Medulla oblongata (tissue), 1 donor: ENCODE measurements at regions not wholly inside any gene's neighbourhood (a gene's known extent, or its start where the extent isn't known, plus 50 kb on each side); places are given as distances from the start of the nearest gene placed in this dataset.
"Not testable (repeated sequence)": the region's sequence is repeated elsewhere in the genome, so short reads cannot be mapped to it uniquely, and the experiment has no call there.

Source experiments
- DNase-seq: peaks from one replicate; pipeline ENCODE4 v3.0.0-alpha.2; 2015; ENCODE audit errors: extremely low spot score

DNA sequence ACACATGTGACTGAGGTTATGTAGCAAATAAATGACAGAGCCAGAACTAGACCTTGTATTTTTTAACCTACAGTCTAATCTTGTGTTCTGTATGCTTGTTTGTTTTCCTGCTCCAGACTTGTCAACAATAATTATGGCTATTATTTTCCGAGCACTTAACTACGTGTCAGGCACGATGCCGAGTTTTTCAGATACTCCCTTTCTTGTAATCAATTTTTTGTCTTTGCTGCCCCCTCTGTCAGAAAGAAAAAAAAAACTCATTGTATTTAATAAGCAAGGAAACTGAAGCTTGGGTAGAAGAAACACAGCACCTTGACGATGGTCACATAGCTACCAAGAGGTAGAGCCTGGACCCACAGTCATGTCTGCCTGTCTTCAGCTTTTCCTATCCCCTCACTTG, 95.7 kb upstream of the TRIM77 start:
- DNase-seq, result peak; percentile 38

- DNase-seq, result not testable (repeated sequence)
Observed at GRCh38 chr11:89615642-89616041, 94.5 kb upstream of the TRIM77 start.

GRCh38 chr11:89616161-89616560, 93.9 kb upstream of the TRIM77 start:
- DNase-seq, result not testable (repeated sequence)

GRCh38 chr11:89616999-89617602, 93.0 kb upstream of the TRIM77 start:
- peak; percentile 32 for DNase-seq

GRCh38 chr11:89620721-89621120, 89.4 kb upstream of the TRIM77 start:
- not testable (repeated sequence) for DNase-seq

GRCh38 chr11:89625171-89625570, 84.9 kb upstream of the TRIM77 start:
- no peak for DNase-seq

- DNase-seq, result no peak
Observed at GRCh38 chr11:89626366-89626765, 83.7 kb upstream of the TRIM77 start.

GRCh38 chr11:89626881-89627280, 83.2 kb upstream of the TRIM77 start:
- not testable (repeated sequence) for DNase-seq

DNA sequence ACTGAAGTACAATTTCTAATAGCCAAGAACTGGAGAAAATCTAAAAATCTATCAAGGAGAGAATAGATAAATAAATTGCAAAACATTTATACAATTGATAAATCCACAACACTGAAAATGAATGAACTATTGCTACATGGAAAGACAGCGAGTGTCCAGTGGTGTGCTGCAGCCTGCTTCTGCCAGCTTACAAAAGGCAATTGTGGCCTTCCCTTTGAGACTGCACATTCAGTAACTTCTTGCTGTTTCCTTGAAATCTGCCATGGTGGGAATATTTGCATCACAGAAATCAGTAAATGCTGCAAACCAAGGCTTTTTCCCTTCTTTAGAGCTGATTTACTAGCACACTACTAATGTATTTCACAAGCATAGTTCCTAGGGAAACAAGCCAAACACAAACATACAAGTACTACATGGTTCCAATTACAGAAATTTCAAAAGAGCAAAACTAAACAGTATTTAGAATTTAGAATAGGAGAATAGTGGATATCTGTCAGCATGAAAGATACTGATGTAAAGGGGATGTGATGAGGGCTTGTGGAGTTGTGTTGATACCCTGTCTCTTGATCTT, 76.9 kb upstream of the TRIM77 start:
- DNase-seq, result peak; percentile 72

- not testable (repeated sequence) for DNase-seq
Observed at GRCh38 chr11:89640777-89641176, 69.3 kb upstream of the TRIM77 start.

- DNase-seq, result not testable (repeated sequence)
Observed at GRCh38 chr11:89648232-89648631, 61.9 kb upstream of the TRIM77 start.

- not testable (repeated sequence) for DNase-seq
Observed at GRCh38 chr11:89648996-89649395, 61.1 kb upstream of the TRIM77 start.

DNA sequence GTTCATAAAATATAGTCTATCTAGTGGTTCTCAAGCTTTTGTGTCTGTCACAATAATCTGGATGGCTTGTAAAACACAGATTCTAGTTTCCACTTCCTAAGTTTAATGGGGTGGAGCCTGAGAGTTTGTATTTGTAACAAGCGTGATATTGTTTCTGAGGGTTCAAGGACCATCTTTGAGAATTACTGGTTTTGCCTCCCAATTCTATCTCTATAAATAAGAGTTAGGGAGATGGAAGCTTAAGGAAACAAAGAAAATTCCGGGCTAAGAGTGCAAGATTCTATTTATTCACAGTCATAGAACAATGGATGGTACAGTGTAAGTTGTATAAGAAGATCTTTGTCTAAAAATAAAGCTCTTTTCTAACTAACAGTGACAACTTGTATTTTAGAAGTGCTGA, 55.4 kb upstream of the TRIM77 start:
- DNase-seq, result peak; percentile 63

DNA sequence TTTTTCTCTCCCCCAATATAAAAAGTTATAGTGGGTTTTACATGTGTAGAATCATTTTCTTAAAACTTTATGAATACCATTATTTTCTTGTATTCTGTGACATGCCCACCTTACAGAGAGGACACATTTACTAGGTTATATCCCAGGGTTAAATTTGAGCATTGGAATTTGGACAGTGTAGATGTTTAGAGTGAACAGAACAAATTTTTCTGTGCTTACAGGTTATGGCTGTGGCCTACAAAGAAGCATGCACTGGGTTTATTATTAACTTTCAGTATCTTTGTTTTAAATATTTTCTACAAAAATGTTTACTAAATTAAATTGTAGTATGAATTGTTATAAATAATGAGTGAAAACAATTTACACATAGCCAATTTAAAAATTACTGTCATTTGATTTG, 51.3 kb upstream of the TRIM77 start:
- not testable (repeated sequence) for DNase-seq

GRCh38 chr11:89659414-89659813, 50.7 kb upstream of the TRIM77 start:
- DNase-seq, result not testable (repeated sequence)

- DNase-seq, result no peak
Observed at GRCh38 chr11:89660234-89660633, 49.9 kb upstream of the TRIM77 start.
